NCI-H146 (cell line): ENCODE measurements at regions not wholly inside any gene's neighbourhood (a gene's known extent, or its start where the extent isn't known, plus 50 kb on each side); places are given as distances from the start of the nearest gene placed in this dataset.
A peak's percentile ranks its signal among the peaks of the same experiment; 100 is the strongest.
"Not testable (repeated sequence)": the region's sequence is repeated elsewhere in the genome, so short reads cannot be mapped to it uniquely, and the experiment has no call there.

ENCODE experiments used
- DNase-seq: peaks from one replicate; lab custom pipeline; 2025; lab: John Stamatoyannopoulos, UW

- DNase-seq, result no peak
Observed at GRCh38 chr4:38519666-38520065, 144.3 kb upstream of the KLF3 start.

- DNase-seq, result no peak
Observed at GRCh38 chr4:38523054-38523453, 140.9 kb upstream of the KLF3 start.

- DNase-seq, result no peak
Observed at GRCh38 chr4:38523524-38524448, 140.2 kb upstream of the KLF3 start.

- no peak for DNase-seq
Observed at GRCh38 chr4:38526412-38526811, 137.6 kb upstream of the KLF3 start.

GRCh38 chr4:38529189-38530115 lies 134.5 kb upstream of the KLF3 start:
- DNase-seq, result peak; percentile 5

GRCh38 chr4:38530486-38530885 lies 133.5 kb upstream of the KLF3 start:
- no peak for DNase-seq

- no peak for DNase-seq
Observed at GRCh38 chr4:38531141-38531727, 132.8 kb upstream of the KLF3 start.

GRCh38 chr4:38532908-38533499 lies 131.0 kb upstream of the KLF3 start:
- DNase-seq, result no peak

GRCh38 chr4:38534344-38535045 lies 129.5 kb upstream of the KLF3 start:
- DNase-seq, result no peak

- not testable (repeated sequence) for DNase-seq
Observed at GRCh38 chr4:38535071-38535470, 128.9 kb upstream of the KLF3 start.

GRCh38 chr4:38535717-38536116 lies 128.3 kb upstream of the KLF3 start:
- no peak for DNase-seq

- no peak for DNase-seq
Observed at GRCh38 chr4:38536716-38537115, 127.3 kb upstream of the KLF3 start.

- DNase-seq, result no peak
Observed at GRCh38 chr4:38537666-38538065, 126.3 kb upstream of the KLF3 start.

GRCh38 chr4:38538517-38538916 lies 125.5 kb upstream of the KLF3 start:
- DNase-seq, result no peak

GRCh38 chr4:38539501-38539900 lies 124.5 kb upstream of the KLF3 start:
- no peak for DNase-seq

- DNase-seq, result no peak
Observed at GRCh38 chr4:38547052-38547451, 116.9 kb upstream of the KLF3 start.

GRCh38 chr4:38548256-38548655 lies 115.7 kb upstream of the KLF3 start:
- no peak for DNase-seq

GRCh38 chr4:38559374-38559773 lies 104.6 kb upstream of the KLF3 start:
- DNase-seq, result no peak

GRCh38 chr4:38560340-38560739 lies 103.7 kb upstream of the KLF3 start:
- no peak for DNase-seq

- DNase-seq, result no peak
Observed at GRCh38 chr4:38560768-38561558, 103.0 kb upstream of the KLF3 start.
